Limb (tissue), 2 donors: ENCODE measurements at regions not wholly inside any gene's neighbourhood (a gene's known extent, or its start where the extent isn't known, plus 50 kb on each side); places are given as distances from the start of the nearest gene placed in this dataset.
A peak's percentile ranks its signal among the peaks of the same experiment; 100 is the strongest.
"Not testable (repeated sequence)": the region's sequence is repeated elsewhere in the genome, so short reads cannot be mapped to it uniquely, and the experiment has no call there.

Experiments used
- DNase-seq, 2 donors: peaks; one replicate each; pipeline ENCODE4 v3.0.0-alpha.2; 2016; ENCODE audit errors: extremely low spot score in 2 of 2

DNA sequence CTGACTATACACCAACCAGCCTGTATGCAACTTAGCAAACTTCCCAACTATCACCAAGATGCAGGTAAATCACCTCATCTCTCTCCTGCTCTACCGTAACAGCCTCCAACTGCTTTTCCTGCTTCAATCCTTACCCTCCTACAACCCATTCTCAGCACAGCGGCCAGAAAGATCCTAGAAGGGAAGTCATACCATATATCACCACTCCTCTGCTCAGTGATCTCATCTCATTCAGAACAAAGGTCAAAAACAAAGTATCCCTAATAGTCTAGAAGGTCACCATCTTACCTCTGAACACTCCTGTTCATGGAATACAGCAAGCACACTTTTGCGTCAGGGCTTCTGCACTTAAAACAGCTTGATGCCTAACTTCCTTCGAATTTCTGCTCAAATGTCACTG is 62.2 kb upstream of the RNF38 start:
- DNase-seq = no peak

DNA sequence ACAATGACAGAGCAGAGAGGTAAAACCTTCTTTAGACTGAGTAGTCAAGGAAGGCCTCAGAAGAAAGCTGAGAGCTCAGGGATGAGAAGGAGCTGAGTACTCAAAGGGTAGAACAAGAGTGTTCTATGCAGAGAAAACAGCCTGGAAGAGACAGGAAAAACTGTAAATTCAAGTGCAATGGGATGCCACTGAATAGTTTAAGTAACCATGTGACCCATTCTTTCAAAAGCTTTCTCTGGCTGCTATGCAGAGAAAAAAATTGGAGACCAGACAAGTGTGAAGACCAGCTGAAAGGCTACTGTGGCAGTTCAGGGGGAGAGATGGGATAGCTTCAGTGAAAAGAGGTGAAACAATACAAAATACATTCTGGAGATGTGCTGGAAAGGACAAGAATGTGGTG is 61.3 kb upstream of the RNF38 start:
- no peak for DNase-seq

DNA sequence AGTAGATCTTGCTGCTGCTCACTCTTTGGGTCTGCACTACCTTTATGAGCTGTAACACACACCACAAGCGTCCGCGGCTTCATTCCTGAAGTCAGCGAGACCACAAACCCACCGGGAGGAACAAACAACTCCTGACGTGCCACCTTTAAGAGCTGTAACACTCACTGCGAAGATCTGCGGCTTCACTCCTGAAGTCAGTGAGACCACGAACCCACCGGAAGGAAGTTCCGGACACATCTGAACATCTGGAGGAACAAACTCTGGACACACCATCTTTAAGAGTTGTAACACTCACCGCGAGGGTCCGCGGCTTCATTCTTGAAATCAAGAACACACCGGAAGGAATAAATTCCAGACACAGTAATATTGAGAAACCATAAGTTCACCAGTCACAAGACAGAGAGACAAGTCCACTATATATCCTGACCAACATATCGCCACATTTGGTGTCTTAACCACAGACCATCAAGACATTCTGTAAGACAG is 58.4 kb upstream of the RNF38 start:
- DNase-seq = not testable (repeated sequence)

DNA sequence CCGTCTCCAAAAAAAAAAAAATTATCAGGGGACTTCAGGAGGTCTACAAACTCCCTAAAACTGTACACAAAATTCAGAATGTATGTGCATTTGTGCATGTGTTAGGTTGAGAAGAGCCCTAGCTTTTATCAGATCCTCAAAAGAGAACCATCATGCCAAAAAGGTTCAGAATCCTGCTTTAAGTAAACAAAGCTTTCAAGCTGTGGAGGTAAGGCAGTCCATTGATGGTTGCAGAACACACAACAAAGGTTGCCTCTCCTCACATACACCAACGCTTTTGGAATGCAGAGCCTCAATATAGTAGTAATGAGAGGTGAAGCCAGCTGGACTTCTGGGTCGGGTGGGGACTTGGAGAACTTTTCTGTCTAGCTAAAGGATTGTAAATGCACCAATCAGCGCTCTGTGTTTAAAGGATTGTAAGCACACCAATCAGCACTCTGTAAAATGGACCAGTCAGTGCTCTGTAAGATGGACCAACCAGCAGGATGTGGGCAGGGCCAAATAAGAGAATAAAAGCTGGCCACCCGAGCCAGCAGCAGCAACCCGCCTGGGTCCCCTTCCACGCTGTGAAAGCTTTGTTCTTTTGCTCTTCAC is 57.9 kb upstream of the RNF38 start:
- DNase-seq = no peak

DNA sequence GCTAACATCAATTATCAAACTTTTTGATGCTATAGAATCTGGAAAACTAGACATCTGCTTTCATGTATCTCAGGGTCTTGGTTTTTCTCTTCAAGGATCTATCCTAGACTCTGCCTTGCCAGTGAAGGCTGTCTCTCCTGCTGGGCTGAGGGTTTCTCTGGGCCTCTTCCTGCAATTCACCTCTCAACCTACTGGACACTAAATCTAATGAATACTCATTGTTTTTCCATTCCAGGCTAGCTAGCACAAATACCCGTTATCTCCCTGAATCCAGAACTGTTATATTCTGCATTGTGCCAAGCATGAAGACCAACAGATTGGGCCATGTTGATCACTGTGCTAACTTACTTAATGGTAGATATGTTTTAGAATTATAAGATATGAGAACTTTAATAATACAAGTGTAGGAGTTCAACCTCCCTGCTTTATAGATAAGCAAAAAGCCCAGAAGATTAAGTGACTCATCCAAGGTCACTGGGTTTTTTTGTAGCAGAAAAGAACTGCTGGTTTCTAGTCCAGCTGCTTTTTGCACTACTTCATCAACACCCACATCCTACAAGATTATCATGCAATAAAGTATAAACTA is 56.5 kb upstream of the RNF38 start:
- no peak for DNase-seq

DNA sequence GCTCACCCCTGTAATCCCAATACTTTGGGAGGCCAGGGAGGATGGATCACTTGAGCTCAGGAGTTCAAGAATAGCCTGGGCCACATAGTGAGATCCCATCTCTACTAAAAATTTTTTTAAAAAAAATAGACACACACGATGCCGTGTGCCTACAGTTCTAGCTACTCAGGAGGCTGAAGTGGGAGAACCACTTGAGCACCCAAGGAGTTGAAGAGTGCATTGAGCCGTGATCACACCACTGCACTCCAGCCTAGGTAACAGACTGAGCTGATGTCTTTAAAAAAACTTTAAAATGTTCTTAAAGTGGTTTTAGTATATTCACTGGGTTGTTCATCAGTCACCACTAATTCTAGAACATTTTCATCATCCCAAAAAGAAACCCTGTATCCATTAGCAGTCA is 51.9 kb upstream of the RNF38 start:
- no peak for DNase-seq

DNA sequence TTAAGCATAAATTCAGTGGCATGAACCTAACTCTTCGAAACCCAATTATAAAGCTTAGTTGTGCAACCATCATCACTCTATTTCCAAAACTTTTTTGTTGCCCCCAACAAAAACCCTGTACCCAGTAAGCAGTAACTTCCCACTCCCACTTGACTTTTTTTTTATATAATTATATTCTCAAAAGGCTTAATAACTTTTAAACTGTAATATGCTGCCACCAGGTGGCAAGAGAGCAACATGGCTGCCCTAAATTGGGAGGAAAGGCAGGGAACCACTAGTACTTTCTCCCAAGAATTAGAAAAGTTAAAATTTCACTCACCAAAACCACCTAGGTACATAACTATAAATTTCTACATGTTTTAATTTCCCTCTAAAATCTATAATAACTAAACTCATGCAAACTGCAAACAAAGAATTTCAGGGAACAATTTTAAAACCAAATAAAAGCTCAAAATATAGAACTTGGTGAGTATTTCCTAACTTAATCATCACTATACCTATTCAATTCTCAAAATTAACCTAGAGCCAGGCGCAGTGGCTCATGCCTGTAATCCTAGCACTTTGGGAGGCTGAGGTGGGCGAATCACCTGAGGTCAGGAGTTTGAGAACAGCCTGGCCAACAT is 50.2 kb upstream of the RNF38 start:
- peak in 1 of 2 donors; percentile 37 for DNase-seq
